Heart left ventricle (tissue), 16 donors: ENCODE measurements at regions not wholly inside any gene's neighbourhood (a gene's known extent, or its start where the extent isn't known, plus 50 kb on each side); places are given as distances from the start of the nearest gene placed in this dataset.

Experiments
- ATAC-seq, 4 donors: fragments of 200-7000 bp; cut with Tn5 transposase; one replicate each; pipeline ENCODE4 v1.9.1; 2020 to 2022; ENCODE audit warnings: moderate library complexity in 4 of 4, mild to moderate bottlenecking in 3 of 4, moderate number of reproducible peaks in 1 of 4
- DNase-seq, 5 donors: peaks; one replicate each; pipeline ENCODE4 v3.0.0-alpha.2; 2020
- H3K27ac ChIP-seq, 12 donors: fragments of 200-600 bp; sonication (generic) in 4 of 12; one replicate each; pipeline versions ENCODE4 v1.5.0 to v1.8.0; 2016 to 2022; ENCODE audit warnings: mild to moderate bottlenecking in 2 of 12
- H3K27me3 ChIP-seq, 9 donors: fragments of 200-600 bp; sonication (generic) in 2 of 9; one replicate each; pipeline versions ENCODE4 v1.5.1 to v1.8.0; 2016 to 2022; ENCODE audit warnings: mild to moderate bottlenecking in 3 of 9
- H3K36me3 ChIP-seq, 9 donors: fragments of 200-600 bp; sonication (generic) in 2 of 9; one replicate each; pipeline versions ENCODE4 v1.5.0 to v1.8.0; 2018 to 2022; ENCODE audit warnings: mild to moderate bottlenecking in 2 of 9
- H3K4me1 ChIP-seq, 12 donors: fragments of 200-600 bp; sonication (generic) in 4 of 12; one replicate each; pipeline versions ENCODE4 v1.5.0 to v1.8.0; 2016 to 2022; ENCODE audit warnings: mild to moderate bottlenecking in 3 of 12
- H3K4me3 ChIP-seq, 12 donors: fragments of 200-600 bp; sonication (generic) in 4 of 12; one replicate each; pipeline versions ENCODE4 v1.5.0 to v1.8.0; 2017 to 2022; ENCODE audit warnings: mild to moderate bottlenecking in 9 of 12, moderate library complexity in 4 of 12
- H3K9me3 ChIP-seq, 12 donors: fragments of 200-600 bp; sonication (generic) in 4 of 12; one replicate each; pipeline versions ENCODE4 v1.5.0 to v1.8.0; 2016 to 2022; ENCODE audit warnings: mild to moderate bottlenecking in 1 of 12
- CTCF ChIP-seq, 12 donors: fragments of 200-600 bp; sonication (generic) in 4 of 12; IDR thresholded peaks; one replicate each; pipeline versions ENCODE4 v1.5.0 to v1.8.0; 2018 to 2022; ENCODE audit warnings: antibody characterized with exemption in 12 of 12, mild to moderate bottlenecking in 5 of 12
- POLR2A ChIP-seq, 2 donors: fragments of 450-650 bp; IDR thresholded peaks; one replicate each; pipeline ENCODE4 v1.6.1; 2017; ENCODE audit warnings: antibody characterized with exemption in 2 of 2, mild to moderate bottlenecking in 2 of 2, moderate library complexity in 2 of 2
- WGBS, 4 donors: extraction: QIAGEN DNeasy Blood & Tissue Kit in 2 of 4; methylation state at CpG; one replicate each; pipeline versions ENCODE4 v1.1.5 to v1.1.7; 2013 to 2018; 5-methylcytosine and 5-hydroxymethylcytosine counted together
- intact Hi-C, 10 donors: fragments of 100-400 bp; cut with DNase I; formaldehyde crosslinking; loops; one replicate each; pipeline versions ENCODE4 v1.11.1 to v1.14.2; 2022
- donor health status: ischemic (EF 13 %, LVEDD 7.1; RV severe dilation, severe dysfunction).
- donor health status: healthy with polysubstance abuse.
- donor health status: DM: no; HTN: yes; CAD: no.
- donor health status: DM: no; HTN: no; CAD: no.
- donor health status: ischemic (EF 25% LVEDD 6.9; RV normal size, moderate dysfunction).
- donor health status: ischemic (EF 25% LVEDD 5.7; RV mildly dilated, moderate dysfunction).
- donor health status: healthy.
- donor health status: DM: yes; HTN: yes; CAD: no.
- donor health status: ischemic (EF 35%, LVEDD 5.7; RV mildly dilated, moderate dysfunction).
- donor health status: nonischemic (EF 11% LVEDD 7.7; RV severe dilation, severe dysfunction).
- donor health status: DM: yes; HTN: yes; CAD: no.
- donor health status: PGD.
- donor health status: ischemic (EF 29% LVEDD 5.4; RV normal size, mild dysfunction).
- donor health status: nonischemic (EF 23%, LVEDD 6.1; RV moderate dilation, normal function).

- Histone ChIP-seq H3K27me3 (no peaks in the 10 kb centered on the region), H3K4me1 (no peaks in the 10 kb centered on the region), H3K27ac (no peak overlapping the region), H3K9me3 (no peaks in the 10 kb centered on the region), H3K4me3 (no peak overlapping the region), H3K36me3 (no peaks in the 10 kb centered on the region)
- TF ChIP-seq POLR2A (IDR thresholded peaks at IDR 0.05) = no peak
- TF ChIP-seq CTCF (IDR thresholded peaks at IDR 0.05) = no peak
- ATAC-seq (no peak), DNase-seq (no peak)
- WGBS, 4 donors = 80 to 87% (median 83%) methylated on average over 8 of the region's 8 CpGs
- intact Hi-C loops = no loop called here
These were observed 455.4 kb downstream of the GADD45G start for GRCh38 chr9:90060256-90060655.

GRCh38 chr9:90061187-90061586 is 456.4 kb downstream of the GADD45G start:
- no peak overlapping the region for H3K4me3 ChIP-seq
- no peak for DNase-seq
- no peak for ATAC-seq
- H3K9me3 ChIP-seq = no peaks in the 10 kb centered on the region
- H3K27ac ChIP-seq = no peak overlapping the region
- no peak for TF ChIP-seq POLR2A (IDR thresholded peaks at IDR 0.05)
- TF ChIP-seq CTCF (IDR thresholded peaks at IDR 0.05) = no peak
- WGBS, 4 donors = 88 to 98% (median 90%) methylated on average over 1 of the region's 1 CpG
- intact Hi-C loops = no loop called here
- no peaks in the 10 kb centered on the region for H3K27me3 ChIP-seq
- no peaks in the 10 kb centered on the region for H3K36me3 ChIP-seq
- no peaks in the 10 kb centered on the region for H3K4me1 ChIP-seq

GRCh38 chr9:90062982-90063381 is 458.2 kb downstream of the GADD45G start:
- Histone ChIP-seq H3K27ac (no peak overlapping the region), H3K4me1 (no peaks in the 10 kb centered on the region), H3K4me3 (no peak overlapping the region), H3K9me3 (no peaks in the 10 kb centered on the region), H3K27me3 (no peaks in the 10 kb centered on the region), H3K36me3 (no peaks in the 10 kb centered on the region)
- TF ChIP-seq CTCF (IDR thresholded peaks at IDR 0.05) = no peak
- no peak for TF ChIP-seq POLR2A (IDR thresholded peaks at IDR 0.05)
- ATAC-seq = no peak
- DNase-seq = no peak
- intact Hi-C loops = no loop called here
- 71 to 86% (median 76%) methylated on average over 1 of the region's 1 CpG for WGBS, 4 donors

GRCh38 chr9:90064248-90064647 is 459.4 kb downstream of the GADD45G start:
- DNase-seq = no peak
- H3K4me3 ChIP-seq = no peak overlapping the region
- 61 to 74% (median 66%) methylated on average over 2 of the region's 2 CpGs for WGBS, 4 donors
- no peaks in the 10 kb centered on the region for H3K36me3 ChIP-seq
- no peak for TF ChIP-seq POLR2A (IDR thresholded peaks at IDR 0.05)
- TF ChIP-seq CTCF (IDR thresholded peaks at IDR 0.05) = no peak
- no peaks in the 10 kb centered on the region for H3K27me3 ChIP-seq
- no peaks in the 10 kb centered on the region for H3K9me3 ChIP-seq
- no peaks in the 10 kb centered on the region for H3K4me1 ChIP-seq
- ATAC-seq = no peak
- H3K27ac ChIP-seq = no peak overlapping the region
- intact Hi-C loops = no loop called here
